ENCODE measurements at regions not wholly inside any gene's neighbourhood (a gene's known extent, or its start where the extent isn't known, plus 50 kb on each side); places are given as distances from the start of the nearest gene placed in this dataset.

DNA sequence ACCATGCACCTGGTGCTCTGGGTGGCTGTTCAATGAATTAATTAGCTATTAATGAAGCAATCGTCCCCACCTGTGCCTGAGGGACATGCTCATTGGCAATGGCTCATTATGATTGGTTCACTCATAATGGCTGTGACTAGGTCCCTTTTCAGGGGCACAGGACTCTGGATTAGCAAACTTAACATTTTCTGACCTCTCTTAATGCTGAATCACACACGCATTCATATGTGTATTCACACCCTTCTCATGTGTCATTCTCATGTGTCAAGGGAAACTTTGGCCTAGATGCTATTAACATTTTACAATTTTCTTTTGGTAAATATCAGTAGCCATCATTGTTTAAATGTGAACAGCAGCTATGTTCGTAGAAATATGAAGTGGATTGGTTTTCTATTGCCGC, 98.9 kb upstream of the PMAIP1 start:
- no peak for TF ChIP-seq ZSCAN20 (CRISPR knock-in tag; IDR thresholded peaks at IDR 0.05)
- TF ChIP-seq, protein P1, sequence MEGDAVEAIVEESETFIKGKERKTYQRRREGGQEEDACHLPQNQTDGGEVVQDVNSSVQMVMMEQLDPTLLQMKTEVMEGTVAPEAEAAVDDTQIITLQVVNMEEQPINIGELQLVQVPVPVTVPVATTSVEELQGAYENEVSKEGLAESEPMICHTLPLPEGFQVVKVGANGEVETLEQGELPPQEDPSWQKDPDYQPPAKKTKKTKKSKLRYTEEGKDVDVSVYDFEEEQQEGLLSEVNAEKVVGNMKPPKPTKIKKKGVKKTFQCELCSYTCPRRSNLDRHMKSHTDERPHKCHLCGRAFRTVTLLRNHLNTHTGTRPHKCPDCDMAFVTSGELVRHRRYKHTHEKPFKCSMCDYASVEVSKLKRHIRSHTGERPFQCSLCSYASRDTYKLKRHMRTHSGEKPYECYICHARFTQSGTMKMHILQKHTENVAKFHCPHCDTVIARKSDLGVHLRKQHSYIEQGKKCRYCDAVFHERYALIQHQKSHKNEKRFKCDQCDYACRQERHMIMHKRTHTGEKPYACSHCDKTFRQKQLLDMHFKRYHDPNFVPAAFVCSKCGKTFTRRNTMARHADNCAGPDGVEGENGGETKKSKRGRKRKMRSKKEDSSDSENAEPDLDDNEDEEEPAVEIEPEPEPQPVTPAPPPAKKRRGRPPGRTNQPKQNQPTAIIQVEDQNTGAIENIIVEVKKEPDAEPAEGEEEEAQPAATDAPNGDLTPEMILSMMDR (IDR thresholded peaks at IDR 0.05), result no peak
